Osteocyte (in vitro differentiated cells): ENCODE measurements at regions not wholly inside any gene's neighbourhood (a gene's known extent, or its start where the extent isn't known, plus 50 kb on each side); places are given as distances from the start of the nearest gene placed in this dataset.
A peak's percentile ranks its signal among the peaks of the same experiment; 100 is the strongest.

Source experiments
- DNase-seq: peaks from one replicate; pipeline ENCODE4 v3.0.0; 2021; ENCODE audit warnings: mixed read lengths; ENCODE audit not compliant: unreplicated experiment; ENCODE audit errors: extremely low spot score
- H3K27ac Mint-ChIP-seq: one replicate; pipeline ENCODE4 v1.8.0; 2021; ENCODE audit warnings: mild to moderate bottlenecking, mixed read lengths; ENCODE audit not compliant: unreplicated experiment
- H3K27me3 Mint-ChIP-seq: one replicate; pipeline ENCODE4 v1.8.0; 2021; ENCODE audit warnings: mixed read lengths; ENCODE audit not compliant: unreplicated experiment
- H3K36me3 Mint-ChIP-seq: one replicate; pipeline ENCODE4 v1.8.0; 2021; ENCODE audit warnings: mixed read lengths; ENCODE audit not compliant: unreplicated experiment
- H3K4me1 Mint-ChIP-seq: one replicate; pipeline ENCODE4 v1.8.0; 2021; ENCODE audit warnings: mixed read lengths; ENCODE audit not compliant: unreplicated experiment
- H3K4me3 Mint-ChIP-seq: one replicate; pipeline ENCODE4 v1.8.0; 2021; ENCODE audit warnings: mild to moderate bottlenecking, moderate library complexity, mixed read lengths; ENCODE audit not compliant: unreplicated experiment
- H3K9me3 Mint-ChIP-seq: one replicate; pipeline ENCODE4 v1.8.0; 2021; ENCODE audit warnings: mixed read lengths; ENCODE audit not compliant: unreplicated experiment
- TF ChIP-seq, protein P1 (sequence below): fragments of 200-600 bp; sonication (generic); IDR thresholded peaks from 2 replicates; pipeline ENCODE4 v1.5.0; 2021; ENCODE audit warnings: antibody characterized with exemption, mild to moderate bottlenecking, moderate library complexity

DNA sequence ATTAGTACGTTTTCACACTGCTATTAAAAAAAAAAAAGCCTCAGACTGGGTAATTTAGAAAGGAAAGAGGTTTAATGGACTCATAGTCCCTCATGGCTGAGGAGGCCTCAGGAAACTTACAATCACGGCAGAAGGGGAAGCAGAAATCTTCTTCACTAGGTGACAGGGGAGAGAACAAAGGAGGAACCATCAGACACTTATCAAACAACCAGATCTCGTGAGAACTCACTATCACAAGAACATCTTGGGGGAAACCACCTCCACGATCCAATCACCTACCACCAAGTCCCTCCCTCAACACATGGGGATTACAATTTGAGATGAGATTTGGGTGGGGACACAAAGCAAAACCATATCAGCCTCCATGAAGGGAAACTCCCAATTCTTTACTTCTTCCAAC lies 85.2 kb upstream of the MAFB start:
- no peaks in the 10 kb centered on the region for H3K9me3 Mint-ChIP-seq
- TF ChIP-seq, protein P1, sequence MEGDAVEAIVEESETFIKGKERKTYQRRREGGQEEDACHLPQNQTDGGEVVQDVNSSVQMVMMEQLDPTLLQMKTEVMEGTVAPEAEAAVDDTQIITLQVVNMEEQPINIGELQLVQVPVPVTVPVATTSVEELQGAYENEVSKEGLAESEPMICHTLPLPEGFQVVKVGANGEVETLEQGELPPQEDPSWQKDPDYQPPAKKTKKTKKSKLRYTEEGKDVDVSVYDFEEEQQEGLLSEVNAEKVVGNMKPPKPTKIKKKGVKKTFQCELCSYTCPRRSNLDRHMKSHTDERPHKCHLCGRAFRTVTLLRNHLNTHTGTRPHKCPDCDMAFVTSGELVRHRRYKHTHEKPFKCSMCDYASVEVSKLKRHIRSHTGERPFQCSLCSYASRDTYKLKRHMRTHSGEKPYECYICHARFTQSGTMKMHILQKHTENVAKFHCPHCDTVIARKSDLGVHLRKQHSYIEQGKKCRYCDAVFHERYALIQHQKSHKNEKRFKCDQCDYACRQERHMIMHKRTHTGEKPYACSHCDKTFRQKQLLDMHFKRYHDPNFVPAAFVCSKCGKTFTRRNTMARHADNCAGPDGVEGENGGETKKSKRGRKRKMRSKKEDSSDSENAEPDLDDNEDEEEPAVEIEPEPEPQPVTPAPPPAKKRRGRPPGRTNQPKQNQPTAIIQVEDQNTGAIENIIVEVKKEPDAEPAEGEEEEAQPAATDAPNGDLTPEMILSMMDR: no peak
- no peak overlapping the region for H3K4me3 Mint-ChIP-seq
- H3K4me1 Mint-ChIP-seq: no peaks in the 10 kb centered on the region
- H3K27ac Mint-ChIP-seq: no peak overlapping the region
- H3K36me3 Mint-ChIP-seq: no peaks in the 10 kb centered on the region
- no peak for DNase-seq
- peaks cover 14% of the 10 kb centered on the region for H3K27me3 Mint-ChIP-seq

DNA sequence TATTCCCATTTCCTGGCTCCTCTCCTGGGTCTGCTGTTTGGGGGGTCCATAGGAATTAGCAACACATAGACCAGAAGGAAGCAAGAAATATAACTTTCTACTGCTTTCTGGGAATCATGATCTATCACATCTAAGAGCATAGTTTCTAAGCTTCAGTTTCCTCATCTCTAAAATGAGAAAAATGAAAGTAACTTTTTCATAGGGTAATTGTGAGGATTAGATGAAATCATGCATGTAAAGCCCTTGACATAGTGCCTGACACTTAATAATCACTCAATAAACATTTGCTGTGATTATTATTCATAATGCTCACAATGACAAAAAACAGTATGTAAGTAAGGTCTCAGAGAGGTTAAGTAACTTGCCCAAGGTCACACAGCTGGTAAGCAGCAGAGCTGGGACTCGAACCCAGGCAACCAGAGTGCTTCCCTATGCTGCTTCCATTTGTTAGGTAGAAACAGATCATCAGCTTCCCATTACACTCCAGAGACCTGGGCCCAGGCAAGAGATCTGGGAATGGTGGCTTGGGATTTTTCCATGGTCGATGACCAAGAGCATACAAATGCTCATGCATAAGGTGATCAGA lies 86.6 kb upstream of the MAFB start:
- TF ChIP-seq, protein P1: no peak
- H3K4me3 Mint-ChIP-seq: no peak overlapping the region
- H3K9me3 Mint-ChIP-seq: no peaks in the 10 kb centered on the region
- peak; percentile 25 for DNase-seq
- H3K27ac Mint-ChIP-seq: no peak overlapping the region
- H3K27me3 Mint-ChIP-seq: peaks cover 14% of the 10 kb centered on the region
- H3K36me3 Mint-ChIP-seq: no peaks in the 10 kb centered on the region
- H3K4me1 Mint-ChIP-seq: no peaks in the 10 kb centered on the region

DNA sequence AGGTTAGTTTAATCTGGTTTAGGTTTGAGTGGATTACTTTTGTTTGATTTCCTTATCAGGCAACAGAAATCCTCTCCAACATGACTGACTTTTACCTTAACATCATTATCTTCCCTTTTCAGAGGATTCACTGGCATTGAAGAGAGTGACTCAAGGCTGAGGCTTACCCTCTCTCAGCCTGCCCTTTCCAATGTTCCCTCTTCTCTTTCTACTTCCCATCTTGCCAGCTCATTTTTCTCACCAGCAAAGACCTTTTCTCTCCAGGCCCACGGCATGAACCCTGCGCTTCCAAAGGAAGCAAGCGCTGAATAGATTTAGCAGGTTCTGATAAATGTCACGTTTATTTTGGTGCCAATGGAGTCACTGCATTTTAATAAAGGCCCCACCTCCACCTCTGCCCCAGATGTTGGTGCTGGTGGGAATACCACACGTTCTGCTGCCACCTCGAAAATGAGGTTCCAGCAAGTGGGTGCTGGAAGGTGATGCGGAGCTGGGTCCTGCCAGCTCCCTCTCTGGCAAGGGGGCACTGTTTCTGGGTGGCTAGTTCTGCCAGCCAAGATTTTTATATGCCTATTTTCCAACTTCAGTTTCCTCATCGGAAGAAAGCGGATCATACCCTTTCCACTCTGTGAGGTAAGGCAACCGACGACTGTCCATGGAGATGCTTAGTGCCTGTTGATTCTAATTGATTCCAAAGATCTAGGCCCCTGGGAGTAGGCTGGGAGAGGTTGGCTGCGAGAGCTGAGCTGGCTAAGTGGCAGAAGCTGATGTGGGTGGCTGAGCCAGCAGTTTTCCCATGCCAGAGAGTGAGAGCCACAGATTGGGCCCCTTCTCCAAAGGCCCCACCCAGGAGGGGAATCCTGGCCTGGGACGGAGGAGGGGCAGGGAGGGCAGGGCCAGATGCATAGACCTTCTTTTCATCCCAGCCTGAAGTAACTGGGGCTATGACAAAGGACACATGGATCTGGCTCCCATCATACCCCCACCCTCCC lies 87.7 kb upstream of the MAFB start:
- Mint-ChIP-seq H3K9me3 (no peaks in the 10 kb centered on the region), H3K27me3 (peaks cover 14% of the 10 kb centered on the region), H3K4me1 (no peaks in the 10 kb centered on the region), H3K27ac (no peak overlapping the region), H3K36me3 (no peaks in the 10 kb centered on the region), H3K4me3 (no peak overlapping the region)
- peak; percentile 56 for DNase-seq
- TF ChIP-seq, protein P1: no peak

DNA sequence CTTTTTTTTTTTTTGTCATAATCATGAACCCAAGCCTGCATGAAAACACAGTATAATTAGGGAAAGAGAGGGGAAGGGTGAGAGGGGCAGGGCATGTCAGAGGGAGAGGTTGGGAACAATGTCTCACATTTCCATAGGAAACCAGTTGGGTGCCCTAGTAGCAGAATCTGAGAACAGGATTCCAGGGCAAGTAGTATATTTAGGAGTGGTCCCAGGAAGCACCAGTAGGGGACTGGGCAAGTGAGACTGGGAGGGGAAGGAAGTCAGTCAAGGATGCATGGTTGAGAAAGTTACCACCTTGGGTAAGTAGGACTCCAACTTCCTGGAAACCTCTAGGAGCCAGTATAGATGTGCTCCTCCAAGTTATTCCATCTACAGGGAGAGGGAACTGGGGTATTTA lies 88.6 kb upstream of the MAFB start:
- H3K4me3 Mint-ChIP-seq: no peak overlapping the region
- TF ChIP-seq, protein P1: no peak
- no peak overlapping the region for H3K27ac Mint-ChIP-seq
- H3K4me1 Mint-ChIP-seq: no peaks in the 10 kb centered on the region
- no peaks in the 10 kb centered on the region for H3K36me3 Mint-ChIP-seq
- H3K9me3 Mint-ChIP-seq: no peaks in the 10 kb centered on the region
- DNase-seq: peak; percentile 8
- H3K27me3 Mint-ChIP-seq: peaks cover 13% of the 10 kb centered on the region

DNA sequence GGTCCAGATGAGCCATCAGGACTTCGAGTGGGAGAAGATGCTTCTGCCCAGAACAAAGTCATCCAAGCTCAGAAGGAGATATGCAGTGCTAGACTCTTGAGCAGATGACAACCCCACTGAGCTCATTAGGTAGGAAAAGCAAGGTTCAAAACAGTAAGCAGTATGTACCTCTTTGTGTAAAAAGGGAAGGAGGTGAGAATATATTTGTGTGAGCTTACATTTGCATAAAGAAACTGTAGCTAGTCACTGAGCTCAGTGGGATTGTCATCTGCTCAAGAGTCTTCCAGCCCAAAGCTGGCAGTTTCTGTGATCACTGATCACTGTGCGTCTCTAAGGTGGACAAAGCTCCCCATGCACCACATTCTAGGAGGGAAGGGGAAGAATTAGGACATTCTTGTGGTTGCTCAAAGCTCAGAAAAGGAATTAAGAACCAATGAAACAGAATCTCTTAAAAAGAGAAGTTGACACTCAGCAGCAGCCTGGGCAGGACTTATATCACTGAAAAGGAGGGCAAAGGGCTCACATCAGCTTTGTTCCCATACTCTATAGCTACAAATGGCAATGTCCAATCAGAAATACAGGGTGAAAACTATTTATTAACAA lies 90.0 kb upstream of the MAFB start:
- Mint-ChIP-seq H3K9me3 (no peaks in the 10 kb centered on the region), H3K36me3 (no peaks in the 10 kb centered on the region), H3K4me3 (no peak overlapping the region), H3K27me3 (peaks cover 12% of the 10 kb centered on the region), H3K27ac (no peak overlapping the region), H3K4me1 (no peaks in the 10 kb centered on the region)
- TF ChIP-seq, protein P1: no peak
- peak; percentile 6 for DNase-seq
